ENCODE measurements at regions not wholly inside any gene's neighbourhood (a gene's known extent, or its start where the extent isn't known, plus 50 kb on each side); places are given as distances from the start of the nearest gene placed in this dataset.

DNA sequence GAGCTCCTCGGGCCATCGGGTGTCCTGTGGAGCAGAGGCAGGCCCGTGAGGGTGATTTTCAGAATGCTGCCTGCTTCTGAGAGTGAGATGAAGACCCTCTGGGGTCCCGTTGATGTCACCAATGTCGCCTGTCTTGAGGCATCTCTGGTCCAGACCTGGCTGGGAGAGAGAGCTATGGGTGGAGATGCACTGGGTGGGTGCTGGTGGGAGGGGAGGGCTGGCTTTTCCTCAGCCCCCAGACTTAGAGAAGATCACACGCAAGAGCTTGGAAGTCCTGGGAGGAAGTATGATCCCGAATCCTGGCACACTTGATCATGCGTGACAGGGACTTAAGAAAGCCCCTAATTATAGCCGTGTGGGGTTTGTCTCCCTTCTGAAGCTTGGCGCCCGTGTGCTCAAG, 103.2 kb upstream of the CD93 start:
- TF ChIP-seq CTCF (IDR thresholded peaks at IDR 0.05) (no peak), EZH2 (IDR thresholded peaks at IDR 0.05; ENCODE audit: borderline replicate concordance, insufficient read depth, low read depth, low read length, poor library complexity, severe bottlenecking) (no peak)
